Mesendoderm (in vitro differentiated cells): ENCODE measurements at regions not wholly inside any gene's neighbourhood (a gene's known extent, or its start where the extent isn't known, plus 50 kb on each side); places are given as distances from the start of the nearest gene placed in this dataset.
"Not testable (repeated sequence)": the region's sequence is repeated elsewhere in the genome, so short reads cannot be mapped to it uniquely, and the experiment has no call there.

ENCODE experiments used
- DNase-seq: peaks from one replicate; pipeline ENCODE4 v3.0.0; 2013
- H2AK5ac ChIP-seq: 2 replicates; pipeline ENCODE4 v1.6.1; 2013; ENCODE audit warnings: low read length, inconsistent platforms
- H2BK120ac ChIP-seq: 2 replicates; pipeline ENCODE4 v1.6.1; 2013; ENCODE audit warnings: low read depth, mild to moderate bottlenecking, low read length, moderate library complexity, mixed read lengths
- H2BK15ac ChIP-seq: replicated peaks from 2 replicates; pipeline ENCODE4 v1.6.1; 2013; ENCODE audit warnings: low read depth, mild to moderate bottlenecking, moderate library complexity
- H2BK5ac ChIP-seq: 2 replicates; pipeline ENCODE4 v1.6.1; 2013; ENCODE audit warnings: low read length, inconsistent platforms
- H3K18ac ChIP-seq: 2 replicates; pipeline ENCODE4 v1.6.1; 2013; ENCODE audit warnings: mild to moderate bottlenecking, low read length, mixed read lengths
- H3K23ac ChIP-seq: one replicate; pipeline ENCODE4 v1.6.1; 2013; ENCODE audit warnings: low read length
- H3K27ac ChIP-seq: 2 replicates; pipeline ENCODE4 v1.5.1; 2013; ENCODE audit warnings: low read depth, mild to moderate bottlenecking, inconsistent platforms, low read length, moderate library complexity
- H3K27me3 ChIP-seq: 2 replicates; pipeline ENCODE4 v1.6.1; 2013; ENCODE audit warnings: low read length, control low read depth, mild to moderate bottlenecking, inconsistent platforms; ENCODE audit not compliant: insufficient read depth, poor library complexity
- H3K36me3 ChIP-seq: 2 replicates; pipeline ENCODE4 v1.6.1; 2013; ENCODE audit warnings: low read length, inconsistent platforms; ENCODE audit not compliant: control insufficient read depth, insufficient read depth
- H3K4ac ChIP-seq: one replicate; pipeline ENCODE4 v1.6.1; 2013; ENCODE audit warnings: low read depth, mild to moderate bottlenecking, low read length, moderate library complexity
- H3K4me1 ChIP-seq: 2 replicates; pipeline ENCODE4 v1.6.1; 2013; ENCODE audit warnings: low read depth, low read length, inconsistent platforms; ENCODE audit not compliant: control insufficient read depth
- H3K4me2 ChIP-seq: 2 replicates; pipeline ENCODE4 v1.6.1; 2013; ENCODE audit warnings: low read length
- H3K4me3 ChIP-seq: 2 replicates; pipeline ENCODE4 v1.5.1; 2013; ENCODE audit warnings: mild to moderate bottlenecking, low read length
- H3K56ac ChIP-seq: one replicate; pipeline ENCODE4 v1.6.1; 2013; ENCODE audit warnings: low read length
- H3K79me1 ChIP-seq: 2 replicates; pipeline ENCODE4 v1.6.1; 2013; ENCODE audit warnings: low read length, inconsistent platforms
- H3K79me2 ChIP-seq: 2 replicates; pipeline ENCODE4 v1.6.1; 2013; ENCODE audit warnings: mild to moderate bottlenecking, low read length; ENCODE audit not compliant: control insufficient read depth, insufficient read depth
- H3K9ac ChIP-seq: 2 replicates; pipeline ENCODE4 v1.6.1; 2013; ENCODE audit warnings: low read length, inconsistent platforms
- H4K5ac ChIP-seq: one replicate; pipeline ENCODE4 v1.6.1; 2013; ENCODE audit warnings: low read length
- H4K8ac ChIP-seq: one replicate; pipeline ENCODE4 v1.6.1; 2013; ENCODE audit warnings: low read depth, mild to moderate bottlenecking, control low read depth, low read length, moderate library complexity
- WGBS: extraction: QIAGEN DNeasy Blood & Tissue Kit; methylation state at CpG from one replicate; pipeline ENCODE4 v1.1.7; 2013; ENCODE audit warnings: low lambda C conversion rate, missing lambda C conversion rate; ENCODE audit not compliant: insufficient coverage; ENCODE audit errors: extremely low coverage; 5-methylcytosine and 5-hydroxymethylcytosine counted together

DNA sequence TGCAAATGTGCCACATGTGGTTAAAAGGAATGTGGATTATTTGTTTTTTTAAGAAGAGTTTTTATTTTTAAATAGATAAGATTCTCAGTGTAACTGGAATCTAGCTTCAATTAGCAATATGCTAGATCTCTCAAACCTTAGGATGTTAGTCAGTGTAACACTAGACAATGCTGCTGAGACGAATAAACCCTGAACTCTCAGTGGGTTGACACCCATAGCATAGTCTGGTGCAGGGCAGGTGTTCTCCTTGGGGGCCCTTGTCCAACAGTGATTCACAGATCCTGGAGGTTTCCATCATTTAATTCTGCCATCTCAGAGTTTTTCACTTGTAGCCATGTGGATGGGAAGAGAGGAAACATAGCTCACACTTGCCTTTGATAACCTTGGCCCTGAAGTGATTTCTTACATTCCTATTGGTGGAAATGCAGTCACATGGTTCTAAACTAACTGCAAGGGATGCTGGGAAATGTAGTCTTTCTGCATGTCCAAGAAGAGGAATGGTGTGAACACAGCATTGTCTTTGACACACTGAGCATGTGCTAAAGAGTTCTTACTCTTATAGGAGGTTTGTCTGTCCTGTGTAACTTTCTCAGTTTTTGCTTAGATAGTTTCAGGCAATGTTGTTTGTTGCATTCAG, 110.4 kb upstream of the EEF2KMT start:
- no CpG with 5 or more reads among the region's 1 CpG for WGBS
- not testable (repeated sequence) for H3K9ac ChIP-seq, H2AK5ac ChIP-seq, H2BK120ac ChIP-seq, H3K79me2 ChIP-seq, H2BK15ac ChIP-seq, H3K4me2 ChIP-seq, H4K8ac ChIP-seq, H3K56ac ChIP-seq, H3K79me1 ChIP-seq, H3K23ac ChIP-seq, H3K27ac ChIP-seq, H4K5ac ChIP-seq, H3K4ac ChIP-seq, H3K36me3 ChIP-seq, H3K27me3 ChIP-seq, H3K4me1 ChIP-seq, H3K18ac ChIP-seq, H2BK5ac ChIP-seq, H3K4me3 ChIP-seq
- peak; percentile 87 for DNase-seq

DNA sequence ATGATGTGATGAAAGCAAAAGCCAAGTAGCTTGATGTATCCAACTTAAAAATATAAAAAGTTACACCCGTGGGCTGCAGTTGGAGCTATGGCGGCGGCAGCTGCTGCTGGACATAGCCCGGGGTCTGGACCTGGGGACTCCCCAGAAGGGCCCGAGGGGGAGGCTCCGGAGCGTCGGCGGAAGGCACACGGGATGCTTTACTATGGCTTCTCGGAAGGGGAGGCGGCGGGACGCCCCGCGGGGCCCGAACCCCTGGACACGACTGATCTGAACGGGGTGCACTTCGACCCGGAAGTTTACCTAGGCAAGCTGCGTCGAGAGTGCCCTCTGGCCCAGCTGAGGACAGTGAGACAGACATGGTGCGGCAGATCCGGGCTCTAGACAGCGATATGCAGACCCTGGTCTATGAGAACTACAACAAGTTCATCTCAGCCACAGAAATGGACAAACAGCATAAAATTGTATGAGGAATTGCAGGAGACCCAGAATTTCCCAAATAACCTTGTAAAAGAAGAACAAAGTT, 109.5 kb upstream of the EEF2KMT start:
- no peak overlapping the region for H3K27ac ChIP-seq
- no peaks in the 10 kb centered on the region for H3K79me1 ChIP-seq
- no peak for DNase-seq
- no CpG with 5 or more reads among the region's 26 CpGs for WGBS
- H3K79me2 ChIP-seq = no peaks in the 10 kb centered on the region
- H3K36me3 ChIP-seq = no peaks in the 10 kb centered on the region
- no peak overlapping the region for H2BK5ac ChIP-seq
- no peak overlapping the region for H3K4me3 ChIP-seq
- no peaks in the 10 kb centered on the region for H3K4me1 ChIP-seq
- no peak overlapping the region for H4K5ac ChIP-seq
- no peak overlapping the region for H4K8ac ChIP-seq
- no peak overlapping the region for H3K18ac ChIP-seq
- H2AK5ac ChIP-seq = no peak overlapping the region
- no peak overlapping the region for H2BK120ac ChIP-seq
- no peak overlapping the region for H3K4me2 ChIP-seq
- no peak overlapping the region for H3K23ac ChIP-seq
- no peak overlapping the region for H3K56ac ChIP-seq
- no peak overlapping the region for H2BK15ac ChIP-seq
- H3K9ac ChIP-seq = no peak overlapping the region
- no peak overlapping the region for H3K4ac ChIP-seq
- peaks cover 3% of the 10 kb centered on the region for H3K27me3 ChIP-seq

DNA sequence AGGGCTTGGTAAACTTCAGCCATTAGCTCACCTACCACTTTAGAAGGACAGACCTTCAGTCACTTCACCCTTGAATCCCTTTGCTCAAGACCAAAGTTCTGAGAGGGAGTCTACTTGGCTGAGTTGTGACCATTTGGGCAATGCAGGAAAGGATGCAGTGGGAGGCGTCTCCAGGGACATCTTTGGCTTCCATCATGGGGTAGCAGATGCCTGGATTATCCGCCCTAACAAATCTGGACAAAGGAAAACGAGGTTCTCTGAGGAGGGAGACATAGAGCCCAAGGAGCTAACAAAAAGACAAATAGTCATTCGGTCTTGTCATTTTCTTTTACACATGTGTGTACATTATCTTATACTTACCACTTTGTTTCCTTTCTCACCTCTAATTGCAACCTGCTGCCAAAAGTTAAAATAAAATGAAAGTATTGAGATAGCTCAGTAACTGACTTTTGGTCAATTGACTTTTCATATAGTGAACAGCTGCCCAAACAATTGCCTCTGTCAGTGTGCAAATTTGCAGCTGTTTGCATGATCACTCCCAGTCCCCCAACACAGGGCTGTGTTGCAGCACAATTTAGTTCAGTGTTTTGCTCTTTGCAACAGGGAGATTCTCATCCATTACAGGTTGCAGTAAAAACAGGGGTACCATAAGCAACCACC, 108.9 kb upstream of the EEF2KMT start:
- H3K79me1 ChIP-seq = no peaks in the 10 kb centered on the region
- no peak overlapping the region for H3K27ac ChIP-seq
- no peak overlapping the region for H3K4ac ChIP-seq
- no peak overlapping the region for H3K56ac ChIP-seq
- no peak overlapping the region for H3K4me3 ChIP-seq
- DNase-seq = no peak
- H2BK120ac ChIP-seq = no peak overlapping the region
- H2BK15ac ChIP-seq = no peak overlapping the region
- no peak overlapping the region for H2AK5ac ChIP-seq
- no peaks in the 10 kb centered on the region for H3K27me3 ChIP-seq
- H2BK5ac ChIP-seq = no peak overlapping the region
- no peak overlapping the region for H4K5ac ChIP-seq
- no peaks in the 10 kb centered on the region for H3K36me3 ChIP-seq
- H3K9ac ChIP-seq = no peak overlapping the region
- H3K79me2 ChIP-seq = no peaks in the 10 kb centered on the region
- no peak overlapping the region for H4K8ac ChIP-seq
- WGBS = no CpG with 5 or more reads among the region's 4 CpGs
- H3K4me1 ChIP-seq = no peaks in the 10 kb centered on the region
- no peak overlapping the region for H3K23ac ChIP-seq
- no peak overlapping the region for H3K4me2 ChIP-seq
- no peak overlapping the region for H3K18ac ChIP-seq

DNA sequence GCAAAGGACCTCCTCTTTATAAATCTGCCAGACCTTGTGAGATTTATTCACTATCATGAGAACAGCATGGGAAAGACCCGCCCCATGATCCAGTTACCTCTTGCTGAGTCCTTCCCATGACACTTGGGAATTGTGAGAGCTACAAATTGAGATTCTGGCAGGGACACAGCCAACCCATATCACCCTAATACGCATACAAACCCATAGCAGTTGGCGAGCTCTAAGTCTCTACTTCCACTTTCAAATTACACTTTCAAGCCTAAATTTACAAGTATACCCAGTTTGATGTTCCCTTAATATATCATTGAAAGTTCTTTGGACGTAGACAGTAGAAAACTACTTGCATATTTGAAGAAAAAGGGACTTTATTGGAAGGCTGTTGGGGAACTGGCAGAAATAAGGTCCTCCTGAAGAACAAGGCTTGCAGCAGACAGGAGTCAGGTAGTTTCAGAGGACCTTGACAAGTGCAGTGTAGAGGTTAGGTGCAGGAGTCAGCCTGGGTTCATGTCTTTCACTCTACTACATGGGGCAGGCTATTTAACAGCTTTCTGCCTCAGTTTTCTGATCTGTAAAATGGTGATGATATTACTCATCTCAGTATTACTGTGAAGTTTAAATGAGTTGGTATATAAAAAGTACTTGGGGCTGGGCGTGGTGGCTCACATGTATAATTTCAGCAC, 107.9 kb upstream of the EEF2KMT start:
- H3K27me3 ChIP-seq = no peaks in the 10 kb centered on the region
- peak; percentile 23 for DNase-seq
- H3K23ac ChIP-seq = no peak overlapping the region
- no peak overlapping the region for H2BK5ac ChIP-seq
- no peak overlapping the region for H3K27ac ChIP-seq
- H3K18ac ChIP-seq = no peak overlapping the region
- H3K4me1 ChIP-seq = no peaks in the 10 kb centered on the region
- H3K4me2 ChIP-seq = no peak overlapping the region
- no peaks in the 10 kb centered on the region for H3K79me1 ChIP-seq
- no peaks in the 10 kb centered on the region for H3K36me3 ChIP-seq
- no peak overlapping the region for H4K8ac ChIP-seq
- H2AK5ac ChIP-seq = no peak overlapping the region
- H2BK120ac ChIP-seq = no peak overlapping the region
- H3K4me3 ChIP-seq = no peak overlapping the region
- H3K56ac ChIP-seq = no peak overlapping the region
- H3K4ac ChIP-seq = no peak overlapping the region
- H3K9ac ChIP-seq = no peak overlapping the region
- no peak overlapping the region for H4K5ac ChIP-seq
- H2BK15ac ChIP-seq = no peak overlapping the region
- WGBS = no CpG with 5 or more reads among the region's 5 CpGs
- no peaks in the 10 kb centered on the region for H3K79me2 ChIP-seq

DNA sequence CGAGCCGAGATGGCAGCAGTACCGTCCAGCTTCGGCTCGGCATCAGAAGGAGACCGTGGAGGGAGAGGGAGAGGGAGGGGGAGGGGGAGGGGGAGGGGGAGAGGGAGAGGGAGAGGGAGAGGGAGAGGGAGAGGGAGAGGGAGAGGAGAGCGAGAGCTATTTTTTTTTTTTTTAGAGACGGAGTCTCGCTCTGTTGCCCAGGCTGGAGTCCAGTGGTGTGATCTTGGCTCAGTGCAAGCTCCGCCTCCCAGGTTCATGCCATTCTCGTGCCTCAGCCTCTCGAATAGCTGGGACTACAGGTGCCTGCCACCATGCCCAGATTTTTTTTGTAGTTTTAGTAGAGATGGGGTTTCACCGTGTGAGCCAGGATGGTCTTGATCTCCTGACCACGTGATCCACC, 106.1 kb upstream of the EEF2KMT start:
- H3K56ac ChIP-seq, H3K27ac ChIP-seq, H3K36me3 ChIP-seq, H3K27me3 ChIP-seq, H3K4me2 ChIP-seq, H3K9ac ChIP-seq, H4K5ac ChIP-seq, H2BK120ac ChIP-seq, H3K4ac ChIP-seq, H2AK5ac ChIP-seq, H3K4me1 ChIP-seq, H3K4me3 ChIP-seq, H3K18ac ChIP-seq, H3K79me2 ChIP-seq, H4K8ac ChIP-seq, H3K23ac ChIP-seq, H2BK15ac ChIP-seq, DNase-seq, H3K79me1 ChIP-seq, H2BK5ac ChIP-seq: not testable (repeated sequence)
- WGBS = no CpG with 5 or more reads among the region's 14 CpGs
